Stimulated activated CD8-positive, alpha-beta memory T cell treated with anti-CD3 and anti-CD28 coated beads, Interleukin-2, amount 100 ng/mL, for 1 hour (primary cell): ENCODE measurements at regions not wholly inside any gene's neighbourhood (a gene's known extent, or its start where the extent isn't known, plus 50 kb on each side); places are given as distances from the start of the nearest gene placed in this dataset.

Experiments
- DNase-seq, 2 donors: peaks; one replicate each; pipeline ENCODE4 v3.0.0-alpha.2; 2020; ENCODE audit warnings: low read depth in 2 of 2

GRCh38 chr13:78228211-78228610, 309.6 kb upstream of the EDNRB start:
- DNase-seq, result no peak

GRCh38 chr13:78227709-78228108, 309.1 kb upstream of the EDNRB start:
- no peak for DNase-seq

GRCh38 chr13:78215458-78216108, 297.0 kb upstream of the EDNRB start:
- DNase-seq, result no peak

DNA sequence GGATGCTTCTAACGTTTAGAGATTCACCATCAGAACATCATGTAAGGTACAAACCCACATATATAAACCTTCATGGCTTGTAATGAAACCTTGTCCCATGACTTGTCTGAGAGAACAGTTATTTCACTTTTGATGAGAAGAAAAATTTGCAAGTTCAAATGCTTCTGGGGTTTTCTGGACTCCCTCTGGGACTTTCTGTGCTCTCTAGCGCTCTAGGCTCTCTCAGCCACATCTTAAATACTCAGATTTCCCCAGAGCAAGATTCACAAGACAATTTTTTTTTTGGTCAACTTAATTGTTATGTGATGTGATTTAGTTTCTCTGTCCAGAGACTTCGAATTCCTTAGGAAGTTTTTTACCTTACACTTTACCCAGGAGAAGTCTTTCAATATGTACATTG, 282.8 kb upstream of the EDNRB start:
- DNase-seq, result no peak

GRCh38 chr13:78198821-78199220, 280.2 kb upstream of the EDNRB start:
- no peak for DNase-seq

- no peak for DNase-seq
Measured at GRCh38 chr13:78198419-78198818, 279.8 kb upstream of the EDNRB start.

DNA sequence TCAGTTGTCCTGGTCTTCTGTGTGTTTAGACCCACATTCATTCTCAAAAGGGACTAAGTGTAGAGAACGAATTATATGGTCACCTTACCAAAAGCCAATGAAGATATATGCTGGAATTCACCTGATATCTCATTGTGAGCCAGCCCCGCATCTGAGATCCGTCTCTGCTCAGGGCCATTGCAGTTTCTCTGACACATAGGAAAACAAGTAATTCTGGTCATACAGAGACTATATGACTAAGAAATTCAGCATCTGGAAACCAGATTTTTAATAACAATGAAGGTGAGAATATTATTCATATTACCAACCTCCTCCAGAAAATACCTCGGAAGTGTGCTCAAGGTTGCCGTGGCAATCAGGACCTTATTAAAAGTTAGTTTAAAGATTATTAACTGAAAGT, 278.6 kb upstream of the EDNRB start:
- no peak for DNase-seq

DNA sequence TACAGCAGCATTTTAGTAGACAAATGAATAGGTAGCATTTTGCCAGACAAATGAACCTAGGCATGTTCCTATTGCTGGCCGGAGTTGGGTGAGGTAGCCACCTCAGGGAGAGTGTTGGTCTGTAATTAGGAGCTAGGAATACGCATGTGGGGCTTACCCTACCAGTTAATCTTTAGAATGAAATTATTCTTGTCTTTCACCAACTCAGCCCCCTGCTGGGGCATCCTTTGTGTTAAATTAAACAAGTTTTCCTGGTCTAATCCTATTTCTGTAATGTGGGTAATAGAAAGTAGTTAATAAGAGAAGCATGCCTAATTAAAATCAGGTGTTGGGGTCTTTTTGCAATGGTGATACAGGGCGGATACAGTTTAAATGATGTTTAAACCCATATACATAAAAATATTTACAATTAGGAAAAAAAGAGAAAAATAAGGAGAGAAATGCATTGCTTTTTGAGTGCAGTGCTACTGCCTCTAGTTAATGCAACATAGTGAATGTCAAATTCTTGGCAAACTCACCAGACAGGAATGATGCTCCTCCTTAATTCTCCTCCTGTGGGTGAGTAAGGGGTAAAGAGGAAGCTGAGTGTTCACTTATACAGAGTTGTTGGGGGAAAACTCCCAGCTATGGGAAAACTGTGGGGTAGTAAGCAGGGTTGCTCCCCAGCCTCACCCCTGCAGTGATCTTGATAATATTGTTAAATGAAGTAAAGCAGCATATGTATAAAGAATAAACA, 276.4 kb upstream of the EDNRB start:
- no peak for DNase-seq

GRCh38 chr13:78193846-78194245, 275.2 kb upstream of the EDNRB start:
- DNase-seq, result no peak

DNA sequence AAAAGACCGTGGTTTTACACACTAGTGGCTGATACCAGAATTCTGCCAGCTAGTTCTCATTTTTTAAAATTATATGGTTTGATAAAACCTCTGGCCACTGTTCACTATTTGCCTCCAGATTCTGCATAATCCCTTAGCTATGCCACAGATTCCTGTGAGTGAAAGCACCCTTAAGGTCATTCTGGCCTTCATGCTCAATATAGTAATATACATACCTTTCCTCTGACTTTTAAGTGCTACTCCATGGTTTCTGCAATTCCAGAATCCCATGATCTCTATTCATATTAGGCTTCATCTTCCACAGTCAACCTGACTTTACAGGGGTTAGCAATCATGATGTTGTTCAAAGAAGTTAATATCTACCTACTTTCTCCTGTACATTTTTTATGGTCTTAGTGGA, 274.1 kb upstream of the EDNRB start:
- no peak for DNase-seq

DNA sequence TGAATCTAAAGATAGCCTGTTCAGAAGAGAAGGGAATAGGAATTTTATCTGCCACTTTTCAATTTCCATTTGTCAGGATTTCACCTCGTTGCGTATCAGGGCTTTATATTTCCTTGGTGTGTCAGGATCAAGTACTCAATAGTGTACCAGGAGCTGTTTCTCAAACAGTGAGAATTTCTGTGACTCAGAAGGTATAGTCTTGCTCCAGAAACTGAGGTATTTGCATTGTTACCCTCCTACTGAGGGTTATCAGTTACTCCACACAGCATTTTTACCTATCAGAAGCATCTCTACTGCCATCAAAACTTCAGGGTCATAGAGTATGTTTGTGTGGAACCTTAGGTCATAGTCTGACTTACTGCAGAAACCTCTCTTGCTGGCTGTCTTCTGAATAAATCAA, 271.7 kb upstream of the EDNRB start:
- no peak for DNase-seq

DNA sequence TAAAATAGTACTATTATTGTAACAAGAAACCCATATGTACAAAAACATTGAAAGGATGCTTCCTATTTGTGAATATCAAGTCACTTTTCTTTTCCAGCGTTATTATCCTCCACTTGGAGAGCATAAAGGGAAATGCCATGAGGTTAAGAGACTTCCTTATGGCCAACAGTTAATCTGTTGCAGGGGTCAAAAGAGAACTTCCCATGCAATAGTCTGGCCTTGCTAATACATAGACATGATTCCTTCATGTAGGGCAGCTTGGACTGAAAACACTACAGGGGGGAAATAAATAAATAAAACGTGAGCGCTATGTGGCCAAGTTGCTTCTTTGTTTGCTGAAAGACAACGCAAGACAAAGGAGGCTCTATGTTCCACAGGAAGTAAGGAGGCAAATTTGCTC, 269.1 kb upstream of the EDNRB start:
- no peak for DNase-seq

GRCh38 chr13:78185700-78186099, 267.1 kb upstream of the EDNRB start:
- no peak for DNase-seq

- DNase-seq, result no peak
Measured at GRCh38 chr13:78183732-78184131, 265.1 kb upstream of the EDNRB start.

GRCh38 chr13:78182813-78183212, 264.2 kb upstream of the EDNRB start:
- DNase-seq, result no peak

DNA sequence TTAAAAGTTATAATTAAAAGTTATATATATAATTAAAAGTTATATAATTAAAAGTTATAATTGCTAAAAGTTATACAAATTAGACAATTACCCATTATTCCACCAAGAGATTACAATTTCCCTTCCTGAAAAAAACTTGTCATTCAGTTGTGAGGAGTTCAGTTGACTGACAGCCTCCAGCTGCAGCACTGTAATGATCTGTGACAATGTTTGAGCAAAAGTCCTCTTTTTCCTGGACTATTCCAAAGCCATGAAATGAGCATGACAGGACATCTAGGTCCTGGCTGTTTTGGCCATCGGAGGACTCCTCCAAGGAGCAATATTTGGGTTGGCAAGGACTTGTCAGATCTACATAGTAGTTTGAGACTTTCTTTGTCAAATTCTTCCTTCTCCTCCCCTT, 258.7 kb upstream of the EDNRB start:
- no peak for DNase-seq

DNA sequence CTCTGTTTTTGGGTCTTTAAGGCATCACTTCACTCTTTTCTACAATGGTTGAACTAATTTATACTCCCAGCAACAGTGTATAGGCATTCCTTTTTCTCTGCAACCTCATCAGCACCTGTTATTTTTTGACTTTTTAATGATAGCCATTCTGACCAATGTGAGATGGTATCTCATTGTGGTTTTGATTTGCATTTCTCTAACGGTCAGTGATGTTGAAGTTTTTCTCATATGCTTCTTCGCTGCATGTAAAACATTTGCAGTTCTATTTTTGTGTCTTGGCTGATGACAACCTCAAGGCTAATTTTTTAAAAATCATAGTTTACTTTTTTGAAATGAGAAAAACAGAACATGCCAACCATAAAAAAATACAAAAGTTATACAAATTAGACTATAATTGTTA, 258.2 kb upstream of the EDNRB start:
- no peak for DNase-seq

DNA sequence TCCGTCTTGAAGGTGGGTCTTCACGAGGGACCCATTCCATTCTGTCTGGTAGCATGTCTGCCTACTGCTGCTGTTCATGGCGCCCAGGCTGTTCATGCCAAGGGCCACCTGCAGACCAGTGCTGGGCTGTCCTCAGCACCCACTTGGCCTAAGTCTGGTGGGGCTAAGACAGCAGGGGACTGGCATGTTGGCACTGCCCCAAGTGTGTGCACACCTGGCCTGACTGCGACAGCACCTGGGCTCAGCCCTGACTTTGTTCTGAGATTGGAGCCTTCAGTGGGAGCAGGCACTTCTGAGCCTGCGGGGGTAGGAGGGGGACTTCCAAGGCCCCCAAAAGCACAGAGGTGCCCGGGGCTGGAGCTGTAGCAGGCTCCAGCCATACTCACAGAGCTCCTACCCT, 250.8 kb upstream of the EDNRB start:
- no peak for DNase-seq

DNA sequence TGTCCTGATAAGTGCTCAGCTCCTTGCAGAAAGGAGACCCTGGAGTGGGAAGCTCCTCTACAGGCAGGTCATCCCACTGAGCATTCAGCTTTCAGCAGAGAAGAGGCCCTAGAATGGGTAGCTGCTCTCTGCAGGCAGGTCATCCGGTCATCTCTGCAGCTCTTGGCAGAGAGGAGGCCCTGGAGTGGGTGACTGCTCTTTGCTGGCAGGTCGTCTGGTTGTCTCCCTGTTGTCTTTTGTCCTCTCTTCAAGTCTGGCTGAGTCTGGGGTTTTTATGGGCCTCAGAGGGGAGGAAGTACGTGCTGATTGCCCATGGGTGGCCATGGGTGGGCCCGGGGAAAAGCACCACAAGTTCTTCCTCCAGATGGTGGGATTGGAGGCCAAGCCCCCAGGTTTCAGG, 250.3 kb upstream of the EDNRB start:
- no peak for DNase-seq

GRCh38 chr13:78161266-78161665, 242.6 kb upstream of the EDNRB start:
- DNase-seq, result no peak

- no peak for DNase-seq
Measured at GRCh38 chr13:78160793-78161192, 242.2 kb upstream of the EDNRB start.

GRCh38 chr13:78152415-78152814, 233.8 kb upstream of the EDNRB start:
- no peak for DNase-seq

GRCh38 chr13:78147905-78148304, 229.3 kb upstream of the EDNRB start:
- DNase-seq, result no peak

GRCh38 chr13:78145276-78145675, 226.6 kb upstream of the EDNRB start:
- DNase-seq, result no peak
